CD4-positive, alpha-beta memory T cell (primary cell): ENCODE measurements at regions not wholly inside any gene's neighbourhood (a gene's known extent, or its start where the extent isn't known, plus 50 kb on each side); places are given as distances from the start of the nearest gene placed in this dataset.

ENCODE experiments used
- CTCF ChIA-PET: fragments of 350-600 bp; sonication (Branson Sonifier 250); formaldehyde crosslinking; loops from one replicate; lab custom pipeline; 2021; ENCODE audit warnings: inconsistent platforms; ENCODE audit not compliant: partially characterized antibody; lab: Charles Lee
- POLR2A ChIA-PET: fragments of 350-600 bp; sonication (Branson Sonifier 250); formaldehyde crosslinking; loops from one replicate; lab custom pipeline; 2021; ENCODE audit not compliant: partially characterized antibody; lab: Charles Lee
- DNase-seq, 5 donors: peaks; one replicate each; pipeline versions ENCODE4 v3.0.0 to v3.0.0-alpha.2; 2020 to 2022; ENCODE audit warnings: mixed read lengths in 1 of 5
- H3K27ac ChIP-seq: one replicate; pipeline ENCODE4 v1.7.0; 2013; ENCODE audit warnings: low read depth, low read length
- H3K27me3 ChIP-seq: 2 replicates; pipeline ENCODE4 v1.7.0; 2013; ENCODE audit warnings: mild to moderate bottlenecking, low read length, moderate library complexity; ENCODE audit not compliant: insufficient read depth
- H3K36me3 ChIP-seq: 2 replicates; pipeline ENCODE4 v1.7.0; 2013; ENCODE audit warnings: mild to moderate bottlenecking, low read length, moderate library complexity; ENCODE audit not compliant: insufficient read depth
- H3K4me1 ChIP-seq: 2 replicates; pipeline ENCODE4 v1.7.0; 2013; ENCODE audit warnings: mild to moderate bottlenecking, low read length, moderate library complexity; ENCODE audit not compliant: insufficient read depth
- H3K4me3 ChIP-seq, 2 donors: one replicate each; pipeline ENCODE4 v1.7.0; 2013; ENCODE audit warnings: low read length in 2 of 2, mild to moderate bottlenecking in 1 of 2
- H3K9me3 ChIP-seq, 2 donors: one replicate each; pipeline ENCODE4 v1.7.0; 2013; ENCODE audit warnings: low read length in 2 of 2, control low read depth in 1 of 2; ENCODE audit not compliant: control insufficient read depth in 1 of 2
- H3K27ac Mint-ChIP-seq, 7 donors: one replicate each; pipeline ENCODE4 v1.8.0; 2020 to 2021; ENCODE audit warnings: mixed read lengths in 7 of 7, mild to moderate bottlenecking in 6 of 7, inconsistent platforms in 3 of 7, moderate library complexity in 3 of 7
- H3K27me3 Mint-ChIP-seq, 2 donors: one replicate each; pipeline ENCODE4 v1.8.0; 2020 to 2021; ENCODE audit warnings: mixed read lengths in 2 of 2
- H3K36me3 Mint-ChIP-seq, 2 donors: one replicate each; pipeline ENCODE4 v1.8.0; 2020 to 2021; ENCODE audit warnings: mixed read lengths in 2 of 2, inconsistent platforms in 1 of 2, mild to moderate bottlenecking in 1 of 2
- H3K4me1 Mint-ChIP-seq, 4 donors: one replicate each; pipeline ENCODE4 v1.8.0; 2020 to 2021; ENCODE audit warnings: mixed read lengths in 4 of 4, mild to moderate bottlenecking in 1 of 4
- H3K4me3 Mint-ChIP-seq, 8 donors: one replicate each; pipeline ENCODE4 v1.8.0; 2020 to 2021; ENCODE audit warnings: mixed read lengths in 8 of 8, mild to moderate bottlenecking in 7 of 8, moderate library complexity in 6 of 8, inconsistent platforms in 3 of 8
- H3K9me3 Mint-ChIP-seq, 8 donors: one replicate each; pipeline ENCODE4 v1.8.0; 2020 to 2021; ENCODE audit warnings: mixed read lengths in 8 of 8, mild to moderate bottlenecking in 5 of 8, inconsistent platforms in 3 of 8, moderate library complexity in 1 of 8
- intact Hi-C: fragments of 100-400 bp; cut with micrococcal nuclease; formaldehyde crosslinking; loops from one replicate; pipeline ENCODE4 v1.15.1; 2023

DNA sequence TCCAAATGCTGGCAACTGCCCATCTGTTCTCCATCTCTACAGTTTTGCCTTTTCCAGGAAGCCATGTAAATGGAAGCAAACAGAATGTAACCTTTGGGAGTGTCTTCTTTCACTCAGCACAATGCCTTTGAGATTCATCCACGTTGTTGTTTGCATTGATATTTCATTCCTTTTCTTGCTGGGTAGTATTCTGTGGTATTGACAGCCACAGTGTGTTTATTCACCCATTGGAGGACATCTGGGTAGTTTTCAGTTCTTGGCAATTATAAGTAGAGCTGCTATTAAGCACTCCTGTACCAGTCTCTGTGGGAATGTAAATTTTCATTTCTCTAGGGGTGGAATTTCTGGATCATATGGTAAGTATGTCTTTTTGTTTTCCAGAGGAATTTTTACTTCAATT, 194.3 kb upstream of the RPS6KA3 start:
- Histone ChIP-seq H3K27me3 (no peaks in the 10 kb centered on the region), H3K36me3 (no peaks in the 10 kb centered on the region), H3K4me1 (peaks cover 5% of the 10 kb centered on the region), H3K27ac (no peak overlapping the region), H3K4me3 (no peak overlapping the region), H3K9me3 (no peaks in the 10 kb centered on the region)
- H3K27me3 Mint-ChIP-seq, result no peaks in the 10 kb centered on the region
- H3K9me3 Mint-ChIP-seq, result peaks cover 0 to 4% (median 0%) of the 10 kb centered on the region in 8 donors
- ChIA-PET CTCF (no interaction called here), POLR2A (no interaction called here)
- H3K27ac Mint-ChIP-seq, result no peak overlapping the region
- no peaks in the 10 kb centered on the region for H3K36me3 Mint-ChIP-seq
- intact Hi-C loops, result no loop called here
- peaks cover 8 to 15% (median 13%) of the 10 kb centered on the region in 4 donors for H3K4me1 Mint-ChIP-seq
- H3K4me3 Mint-ChIP-seq, result no peak overlapping the region
- DNase-seq, result no peak

DNA sequence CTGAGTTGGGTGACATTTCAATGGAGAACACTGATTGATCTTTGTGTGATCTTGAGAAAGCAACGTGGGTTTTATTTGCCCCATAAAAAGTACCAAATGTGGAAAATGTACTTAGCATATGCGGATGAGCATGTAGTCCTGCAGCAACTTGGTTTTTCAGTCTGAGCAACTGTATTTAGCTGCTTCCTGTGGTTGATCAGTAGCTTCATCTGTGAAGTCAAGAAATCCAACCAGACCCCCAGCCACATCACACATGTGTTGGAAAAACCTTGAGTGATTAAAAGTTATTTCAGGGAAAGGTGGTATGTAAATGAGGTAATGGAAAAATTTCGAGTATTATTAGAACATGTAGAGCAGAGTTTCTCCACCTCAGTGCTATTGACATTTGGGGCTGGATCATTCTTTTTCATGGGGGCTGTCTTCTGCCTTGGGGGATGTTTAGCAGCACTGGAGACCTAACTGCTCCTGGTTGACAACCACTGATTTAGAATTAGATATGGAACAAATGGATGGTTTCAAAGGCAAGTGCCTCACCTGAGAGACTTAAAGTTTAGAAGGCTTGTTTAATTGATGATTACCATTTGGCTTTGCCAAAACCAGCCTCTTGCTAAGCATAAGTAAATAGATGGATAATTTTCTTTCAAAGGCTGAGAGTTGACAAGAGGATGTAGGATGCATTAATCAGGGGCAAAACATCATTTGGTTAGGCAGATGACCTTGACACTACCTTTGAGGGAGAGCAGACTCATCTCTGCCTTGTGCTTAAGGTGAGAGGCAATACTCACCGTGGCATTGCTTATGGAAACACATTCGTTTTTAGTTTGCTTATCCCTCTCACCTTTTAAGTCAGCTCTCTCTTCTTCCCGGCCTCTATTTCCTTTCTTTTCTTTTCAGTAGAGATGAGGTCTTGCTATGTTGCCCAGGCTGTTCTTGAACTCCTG, 193.0 kb upstream of the RPS6KA3 start:
- Mint-ChIP-seq H3K36me3 (no peaks in the 10 kb centered on the region), H3K4me1 (peaks cover 8 to 24% (median 17%) of the 10 kb centered on the region in 4 donors), H3K4me3 (no peak overlapping the region), H3K9me3 (peaks cover 0 to 4% (median 0%) of the 10 kb centered on the region in 8 donors), H3K27ac (no peak overlapping the region), H3K27me3 (no peaks in the 10 kb centered on the region)
- Histone ChIP-seq H3K27me3 (no peaks in the 10 kb centered on the region), H3K27ac (no peak overlapping the region), H3K4me1 (peaks cover 5% of the 10 kb centered on the region), H3K36me3 (no peaks in the 10 kb centered on the region), H3K4me3 (no peak overlapping the region), H3K9me3 (no peaks in the 10 kb centered on the region)
- intact Hi-C loops, result no loop called here
- CTCF ChIA-PET, result no interaction called here
- DNase-seq, result no peak
- POLR2A ChIA-PET, result no interaction called here

GRCh38 chrX:20456971-20457370, 190.3 kb upstream of the RPS6KA3 start:
- H3K4me1 ChIP-seq, result peaks cover 31% of the 10 kb centered on the region
- H3K4me3 ChIP-seq, result no peak overlapping the region
- Mint-ChIP-seq H3K27ac (no peak overlapping the region), H3K9me3 (peaks cover 0 to 4% (median 0%) of the 10 kb centered on the region in 8 donors), H3K4me1 (peaks cover 19 to 42% (median 28%) of the 10 kb centered on the region in 4 donors), H3K27me3 (no peaks in the 10 kb centered on the region), H3K4me3 (no peak overlapping the region), H3K36me3 (no peaks in the 10 kb centered on the region)
- no peaks in the 10 kb centered on the region for H3K36me3 ChIP-seq
- ChIA-PET POLR2A (no interaction called here), CTCF (no interaction called here)
- H3K9me3 ChIP-seq, result no peaks in the 10 kb centered on the region
- intact Hi-C loops, result no loop called here
- no peak for DNase-seq
- no peak overlapping the region for H3K27ac ChIP-seq
- H3K27me3 ChIP-seq, result no peaks in the 10 kb centered on the region

- H3K27me3 ChIP-seq, result no peaks in the 10 kb centered on the region
- Mint-ChIP-seq H3K36me3 (no peaks in the 10 kb centered on the region), H3K9me3 (peaks cover 0 to 1% (median 0%) of the 10 kb centered on the region in 8 donors), H3K27ac (peak overlapping the region in 1 of 7 donors; percentile 73), H3K4me1 (peaks cover 19 to 47% (median 28%) of the 10 kb centered on the region in 4 donors), H3K27me3 (no peaks in the 10 kb centered on the region), H3K4me3 (no peak overlapping the region)
- no peak for DNase-seq
- ChIA-PET POLR2A (no interaction called here), CTCF (interaction anchor here (1.2 kb wide), 1 partner anchor 202 kb away, joined by 3 read pairs; no protein-coding TSS in a partner anchor)
- H3K9me3 ChIP-seq, result no peaks in the 10 kb centered on the region
- intact Hi-C loops, result no loop called here
- no peaks in the 10 kb centered on the region for H3K36me3 ChIP-seq
- H3K4me1 ChIP-seq, result peaks cover 34% of the 10 kb centered on the region
- H3K27ac ChIP-seq, result no peak overlapping the region
- H3K4me3 ChIP-seq, result no peak overlapping the region
These were observed 188.3 kb upstream of the RPS6KA3 start for GRCh38 chrX:20455001-20455400.

GRCh38 chrX:20454117-20454516, 187.4 kb upstream of the RPS6KA3 start:
- peak in 1 of 5 donors; percentile 35 for DNase-seq
- Histone ChIP-seq H3K27ac (no peak overlapping the region), H3K4me1 (peaks cover 29% of the 10 kb centered on the region), H3K27me3 (no peaks in the 10 kb centered on the region), H3K36me3 (no peaks in the 10 kb centered on the region), H3K9me3 (no peaks in the 10 kb centered on the region), H3K4me3 (no peak overlapping the region)
- Mint-ChIP-seq H3K27ac (peak overlapping the region; percentile 51 to 92 (median 85)), H3K27me3 (no peaks in the 10 kb centered on the region), H3K4me1 (peaks cover 13 to 42% (median 24%) of the 10 kb centered on the region in 4 donors), H3K36me3 (no peaks in the 10 kb centered on the region), H3K9me3 (peaks cover 0 to 1% (median 0%) of the 10 kb centered on the region in 8 donors), H3K4me3 (peak overlapping the region in 3 of 8 donors; percentile 14 to 48 (median 18))
- POLR2A ChIA-PET, result interaction anchor here (1.3 kb wide), 1 partner anchor 9 kb away, joined by 5 read pairs; no protein-coding TSS in a partner anchor
- CTCF ChIA-PET, result interaction anchor here (1.2 kb wide), 1 partner anchor 76 kb away, joined by 3 read pairs; no protein-coding TSS in a partner anchor
- intact Hi-C loops, result no loop called here

GRCh38 chrX:20452487-20452886, 185.8 kb upstream of the RPS6KA3 start:
- Histone ChIP-seq H3K27me3 (no peaks in the 10 kb centered on the region), H3K36me3 (no peaks in the 10 kb centered on the region), H3K4me1 (peaks cover 29% of the 10 kb centered on the region), H3K4me3 (no peak overlapping the region), H3K27ac (no peak overlapping the region), H3K9me3 (no peaks in the 10 kb centered on the region)
- Mint-ChIP-seq H3K27ac (peak overlapping the region; percentile 62 to 95 (median 81)), H3K9me3 (peaks cover 0 to 1% (median 0%) of the 10 kb centered on the region in 8 donors), H3K27me3 (no peaks in the 10 kb centered on the region), H3K4me3 (peak overlapping the region in 7 of 8 donors; percentile 40 to 73 (median 60)), H3K4me1 (peaks cover 18 to 43% (median 28%) of the 10 kb centered on the region in 4 donors), H3K36me3 (no peaks in the 10 kb centered on the region)
- no peak for DNase-seq
- intact Hi-C loops, result no loop called here
- CTCF ChIA-PET, result interaction anchor here (1.5 kb wide), 1 partner anchor 200 kb away, joined by 4 read pairs; no protein-coding TSS in a partner anchor
- POLR2A ChIA-PET, result interaction anchor here (1.5 to 1.8 kb wide), 3 partner anchors 14 to 200 kb away, joined by 3 to 11 read pairs (median 8); no protein-coding TSS in a partner anchor

GRCh38 chrX:20451929-20452328, 185.2 kb upstream of the RPS6KA3 start:
- Histone ChIP-seq H3K27me3 (no peaks in the 10 kb centered on the region), H3K4me1 (peaks cover 29% of the 10 kb centered on the region), H3K4me3 (no peak overlapping the region), H3K27ac (no peak overlapping the region), H3K9me3 (no peaks in the 10 kb centered on the region), H3K36me3 (no peaks in the 10 kb centered on the region)
- ChIA-PET POLR2A (interaction anchor here (1.5 to 1.8 kb wide), 3 partner anchors 13 to 199 kb away, joined by 3 to 11 read pairs (median 8); no protein-coding TSS in a partner anchor), CTCF (interaction anchor here (1.5 kb wide), 1 partner anchor 199 kb away, joined by 4 read pairs; no protein-coding TSS in a partner anchor)
- Mint-ChIP-seq H3K4me3 (peak overlapping the region in 3 of 8 donors; percentile 50 to 73 (median 54)), H3K9me3 (peaks cover 0 to 1% (median 0%) of the 10 kb centered on the region in 8 donors), H3K27me3 (no peaks in the 10 kb centered on the region), H3K36me3 (no peaks in the 10 kb centered on the region), H3K4me1 (peaks cover 18 to 43% (median 28%) of the 10 kb centered on the region in 4 donors), H3K27ac (peak overlapping the region; percentile 62 to 95 (median 81))
- DNase-seq, result no peak
- intact Hi-C loops, result no loop called here
